ENCODE measurements at regions not wholly inside any gene's neighbourhood (a gene's known extent, or its start where the extent isn't known, plus 50 kb on each side); places are given as distances from the start of the nearest gene placed in this dataset.

- Histone ChIP-seq H3K27ac (ENCODE audit: extremely low read depth, low read depth, low read length) (no peak overlapping the region), H3K36me3 (ENCODE audit: control insufficient read depth in 2 of 2, insufficient read depth in 1 of 2, low read length in 2 of 2) (no peaks in the 10 kb centered on the region), H3K4me1 (ENCODE audit: control insufficient read depth, insufficient read depth, low read length) (no peaks in the 10 kb centered on the region), H3K9me3 (ENCODE audit: control insufficient read depth, insufficient read depth, low read depth, low read length) (no peaks in the 10 kb centered on the region), H3K4me3 (ENCODE audit: low read depth, low read length) (no peak overlapping the region)
- ChIA-PET POLR2A (no interaction called here), CTCF (no interaction called here)
- no peak for TF ChIP-seq SCRT1 (tag by site-specific recombination; IDR thresholded peaks at IDR 0.05; ENCODE audit: borderline replicate concordance)
- no peak for TF ChIP-seq ZBTB26 (tag by site-specific recombination; optimal IDR thresholded peaks at IDR 0.05)
- TF ChIP-seq, protein P1, sequence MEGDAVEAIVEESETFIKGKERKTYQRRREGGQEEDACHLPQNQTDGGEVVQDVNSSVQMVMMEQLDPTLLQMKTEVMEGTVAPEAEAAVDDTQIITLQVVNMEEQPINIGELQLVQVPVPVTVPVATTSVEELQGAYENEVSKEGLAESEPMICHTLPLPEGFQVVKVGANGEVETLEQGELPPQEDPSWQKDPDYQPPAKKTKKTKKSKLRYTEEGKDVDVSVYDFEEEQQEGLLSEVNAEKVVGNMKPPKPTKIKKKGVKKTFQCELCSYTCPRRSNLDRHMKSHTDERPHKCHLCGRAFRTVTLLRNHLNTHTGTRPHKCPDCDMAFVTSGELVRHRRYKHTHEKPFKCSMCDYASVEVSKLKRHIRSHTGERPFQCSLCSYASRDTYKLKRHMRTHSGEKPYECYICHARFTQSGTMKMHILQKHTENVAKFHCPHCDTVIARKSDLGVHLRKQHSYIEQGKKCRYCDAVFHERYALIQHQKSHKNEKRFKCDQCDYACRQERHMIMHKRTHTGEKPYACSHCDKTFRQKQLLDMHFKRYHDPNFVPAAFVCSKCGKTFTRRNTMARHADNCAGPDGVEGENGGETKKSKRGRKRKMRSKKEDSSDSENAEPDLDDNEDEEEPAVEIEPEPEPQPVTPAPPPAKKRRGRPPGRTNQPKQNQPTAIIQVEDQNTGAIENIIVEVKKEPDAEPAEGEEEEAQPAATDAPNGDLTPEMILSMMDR (tag by site-specific recombination; IDR thresholded peaks at IDR 0.05), result no peak
- no peak for TF ChIP-seq ZNF174 (tag by site-specific recombination; IDR thresholded peaks at IDR 0.05)
- TF ChIP-seq, protein P2, sequence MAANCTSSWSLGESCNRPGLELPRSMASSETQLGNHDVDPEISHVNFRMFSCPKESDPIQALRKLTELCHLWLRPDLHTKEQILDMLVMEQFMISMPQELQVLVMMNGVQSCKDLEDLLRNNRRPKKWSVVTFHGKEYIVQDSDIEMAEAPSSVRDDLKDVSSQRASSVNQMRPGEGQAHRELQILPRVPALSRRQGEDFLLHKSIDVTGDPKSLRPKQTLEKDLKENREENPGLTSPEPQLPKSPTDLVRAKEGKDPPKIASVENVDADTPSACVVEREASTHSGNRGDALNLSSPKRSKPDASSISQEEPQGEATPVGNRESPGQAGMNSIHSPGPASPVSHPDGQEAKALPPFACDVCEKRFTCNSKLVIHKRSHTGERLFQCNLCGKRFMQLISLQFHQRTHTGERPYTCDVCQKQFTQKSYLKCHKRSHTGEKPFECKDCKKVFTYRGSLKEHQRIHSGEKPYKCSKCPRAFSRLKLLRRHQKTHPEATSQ (tag by site-specific recombination; IDR thresholded peaks at IDR 0.05), result no peak
- no peak for TF ChIP-seq GFI1B (tag by site-specific recombination; IDR thresholded peaks at IDR 0.05)
- TF ChIP-seq ZNF341 (tag by site-specific recombination; IDR thresholded peaks at IDR 0.05; ENCODE audit: low read depth), result no peak
Observed at GRCh38 chr6:82750556-82750955, 315.1 kb downstream of the UBE3D start.

GRCh38 chr6:82751718-82752117, 313.9 kb downstream of the UBE3D start:
- Histone ChIP-seq H3K36me3 (ENCODE audit: control insufficient read depth in 2 of 2, insufficient read depth in 1 of 2, low read length in 2 of 2) (no peaks in the 10 kb centered on the region), H3K27ac (ENCODE audit: extremely low read depth, low read depth, low read length) (no peak overlapping the region), H3K9me3 (ENCODE audit: control insufficient read depth, insufficient read depth, low read depth, low read length) (no peaks in the 10 kb centered on the region), H3K4me1 (ENCODE audit: control insufficient read depth, insufficient read depth, low read length) (no peaks in the 10 kb centered on the region), H3K4me3 (ENCODE audit: low read depth, low read length) (no peak overlapping the region)
- POLR2A ChIA-PET, result no interaction called here
- TF ChIP-seq ZFP3 (tag by site-specific recombination; IDR thresholded peaks at IDR 0.05; ENCODE audit: low read depth), result no peak
- CTCF ChIA-PET, result interaction anchor here (0.6 to 0.7 kb wide), 2 partner anchors 494 to 552 kb away, joined by 3 read pairs; no protein-coding TSS in a partner anchor

DNA sequence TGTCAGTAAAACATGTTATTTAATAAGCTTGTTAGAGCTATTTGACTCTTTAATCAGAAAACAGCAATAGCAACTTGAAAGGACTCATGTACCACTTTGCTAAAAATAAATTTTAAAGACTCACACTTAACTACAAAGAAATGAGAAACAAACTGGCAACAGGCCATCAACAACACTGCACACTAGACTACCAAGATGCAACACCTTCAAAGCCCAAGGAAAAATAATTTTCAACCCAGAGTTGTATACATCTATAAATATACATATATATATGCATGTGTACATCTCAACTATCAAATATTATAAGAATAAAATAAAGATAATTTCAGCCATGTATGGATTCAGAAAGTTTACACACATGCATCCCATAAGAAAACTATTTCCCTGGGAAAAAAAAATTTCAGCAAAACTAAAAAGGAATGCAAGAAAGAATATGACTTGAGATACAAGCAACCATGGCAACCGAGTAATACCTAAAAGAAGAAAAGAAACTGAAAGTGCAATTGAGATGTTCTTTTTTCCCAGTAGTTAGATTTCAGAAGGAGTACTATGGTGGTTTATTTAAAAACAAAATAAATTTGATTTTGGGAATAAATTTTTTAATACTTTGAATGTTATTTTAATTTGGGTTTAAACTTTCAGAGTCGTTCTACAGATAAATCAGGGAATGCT, 303.8 kb downstream of the UBE3D start:
- no peak overlapping the region for H3K27ac ChIP-seq (ENCODE audit: extremely low read depth, low read depth, low read length)
- TF ChIP-seq ZNF184 (tag by site-specific recombination; IDR thresholded peaks at IDR 0.05) (no peak), ZNF561 (tag by site-specific recombination; IDR thresholded peaks at IDR 0.05; ENCODE audit: borderline replicate concordance) (no peak), ZNF23 (tag by site-specific recombination; IDR thresholded peaks at IDR 0.05; ENCODE audit: borderline replicate concordance) (no peak), ZNF366 (tag by site-specific recombination; conservative IDR thresholded peaks at IDR 0.05) (0 out of 2 replicates have a peak, but pooled peaks have one; percentile 2), FEZF1 (tag by site-specific recombination; IDR thresholded peaks at IDR 0.05) (peak; percentile 48)
- H3K36me3 ChIP-seq (ENCODE audit: control insufficient read depth in 2 of 2, insufficient read depth in 1 of 2, low read length in 2 of 2), result no peaks in the 10 kb centered on the region
- CTCF ChIA-PET, result interaction anchor here (0.9 kb wide), 1 partner anchor 49 kb away, joined by 3 read pairs; no protein-coding TSS in a partner anchor
- no peak overlapping the region for H3K4me3 ChIP-seq (ENCODE audit: low read depth, low read length)
- no peaks in the 10 kb centered on the region for H3K4me1 ChIP-seq (ENCODE audit: control insufficient read depth, insufficient read depth, low read length)
- H3K9me3 ChIP-seq (ENCODE audit: control insufficient read depth, insufficient read depth, low read depth, low read length), result no peaks in the 10 kb centered on the region
- POLR2A ChIA-PET, result no interaction called here

GRCh38 chr6:82766476-82766875, 299.2 kb downstream of the UBE3D start:
- Histone ChIP-seq H3K4me1 (ENCODE audit: control insufficient read depth, insufficient read depth, low read length) (no peaks in the 10 kb centered on the region), H3K36me3 (ENCODE audit: control insufficient read depth in 2 of 2, insufficient read depth in 1 of 2, low read length in 2 of 2) (no peaks in the 10 kb centered on the region), H3K9me3 (ENCODE audit: control insufficient read depth, insufficient read depth, low read depth, low read length) (no peaks in the 10 kb centered on the region), H3K27ac (ENCODE audit: extremely low read depth, low read depth, low read length) (no peak overlapping the region), H3K4me3 (ENCODE audit: low read depth, low read length) (no peak overlapping the region)
- POLR2A ChIA-PET, result no interaction called here
- CTCF ChIA-PET, result no interaction called here
- TF ChIP-seq, protein P3, sequence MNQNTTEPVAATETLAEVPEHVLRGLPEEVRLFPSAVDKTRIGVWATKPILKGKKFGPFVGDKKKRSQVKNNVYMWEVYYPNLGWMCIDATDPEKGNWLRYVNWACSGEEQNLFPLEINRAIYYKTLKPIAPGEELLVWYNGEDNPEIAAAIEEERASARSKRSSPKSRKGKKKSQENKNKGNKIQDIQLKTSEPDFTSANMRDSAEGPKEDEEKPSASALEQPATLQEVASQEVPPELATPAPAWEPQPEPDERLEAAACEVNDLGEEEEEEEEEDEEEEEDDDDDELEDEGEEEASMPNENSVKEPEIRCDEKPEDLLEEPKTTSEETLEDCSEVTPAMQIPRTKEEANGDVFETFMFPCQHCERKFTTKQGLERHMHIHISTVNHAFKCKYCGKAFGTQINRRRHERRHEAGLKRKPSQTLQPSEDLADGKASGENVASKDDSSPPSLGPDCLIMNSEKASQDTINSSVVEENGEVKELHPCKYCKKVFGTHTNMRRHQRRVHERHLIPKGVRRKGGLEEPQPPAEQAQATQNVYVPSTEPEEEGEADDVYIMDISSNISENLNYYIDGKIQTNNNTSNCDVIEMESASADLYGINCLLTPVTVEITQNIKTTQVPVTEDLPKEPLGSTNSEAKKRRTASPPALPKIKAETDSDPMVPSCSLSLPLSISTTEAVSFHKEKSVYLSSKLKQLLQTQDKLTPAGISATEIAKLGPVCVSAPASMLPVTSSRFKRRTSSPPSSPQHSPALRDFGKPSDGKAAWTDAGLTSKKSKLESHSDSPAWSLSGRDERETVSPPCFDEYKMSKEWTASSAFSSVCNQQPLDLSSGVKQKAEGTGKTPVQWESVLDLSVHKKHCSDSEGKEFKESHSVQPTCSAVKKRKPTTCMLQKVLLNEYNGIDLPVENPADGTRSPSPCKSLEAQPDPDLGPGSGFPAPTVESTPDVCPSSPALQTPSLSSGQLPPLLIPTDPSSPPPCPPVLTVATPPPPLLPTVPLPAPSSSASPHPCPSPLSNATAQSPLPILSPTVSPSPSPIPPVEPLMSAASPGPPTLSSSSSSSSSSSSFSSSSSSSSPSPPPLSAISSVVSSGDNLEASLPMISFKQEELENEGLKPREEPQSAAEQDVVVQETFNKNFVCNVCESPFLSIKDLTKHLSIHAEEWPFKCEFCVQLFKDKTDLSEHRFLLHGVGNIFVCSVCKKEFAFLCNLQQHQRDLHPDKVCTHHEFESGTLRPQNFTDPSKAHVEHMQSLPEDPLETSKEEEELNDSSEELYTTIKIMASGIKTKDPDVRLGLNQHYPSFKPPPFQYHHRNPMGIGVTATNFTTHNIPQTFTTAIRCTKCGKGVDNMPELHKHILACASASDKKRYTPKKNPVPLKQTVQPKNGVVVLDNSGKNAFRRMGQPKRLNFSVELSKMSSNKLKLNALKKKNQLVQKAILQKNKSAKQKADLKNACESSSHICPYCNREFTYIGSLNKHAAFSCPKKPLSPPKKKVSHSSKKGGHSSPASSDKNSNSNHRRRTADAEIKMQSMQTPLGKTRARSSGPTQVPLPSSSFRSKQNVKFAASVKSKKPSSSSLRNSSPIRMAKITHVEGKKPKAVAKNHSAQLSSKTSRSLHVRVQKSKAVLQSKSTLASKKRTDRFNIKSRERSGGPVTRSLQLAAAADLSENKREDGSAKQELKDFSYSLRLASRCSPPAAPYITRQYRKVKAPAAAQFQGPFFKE (tag by site-specific recombination; IDR thresholded peaks at IDR 0.05; ENCODE audit: borderline replicate concordance), result no peak
- TF ChIP-seq HOXA7 (CRISPR knock-in tag; IDR thresholded peaks at IDR 0.05; ENCODE audit: borderline replicate concordance) (no peak), YY1 (tag by site-specific recombination; IDR thresholded peaks at IDR 0.05) (no peak)

Measured in HEK293 (cell line).